Muscle of arm (tissue), 1 donor: ENCODE measurements at regions not wholly inside any gene's neighbourhood (a gene's known extent, or its start where the extent isn't known, plus 50 kb on each side); places are given as distances from the start of the nearest gene placed in this dataset.
"Not testable (repeated sequence)": the region's sequence is repeated elsewhere in the genome, so short reads cannot be mapped to it uniquely, and the experiment has no call there.

Experiments used
- DNase-seq: peaks from one replicate; pipeline ENCODE4 v3.0.0-alpha.2; 2013

DNA sequence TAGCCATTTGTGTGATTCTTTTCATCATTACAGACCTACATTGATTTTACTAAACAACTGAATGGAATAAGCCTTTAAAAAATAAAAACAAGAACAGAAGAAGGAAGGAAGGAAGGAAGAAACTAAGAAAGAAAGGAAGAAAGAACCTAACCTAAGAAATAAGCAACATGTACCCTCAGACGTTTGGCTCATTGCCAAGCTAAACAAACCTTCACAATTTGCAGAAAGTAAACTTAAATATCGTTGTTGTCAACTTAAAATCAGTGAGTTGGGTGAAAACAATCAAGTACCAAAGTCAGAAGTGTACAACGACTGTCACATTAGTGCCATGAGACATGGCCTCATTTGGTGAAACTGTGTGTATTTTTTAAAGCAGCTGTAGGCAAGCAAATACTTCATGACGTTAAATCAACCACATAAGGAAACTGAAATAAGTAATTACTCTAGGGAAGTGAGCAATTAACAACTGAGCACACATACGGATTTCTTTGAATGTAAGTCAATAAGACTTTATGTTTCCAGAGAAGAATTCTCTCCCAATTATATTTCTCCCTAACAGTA, 313.1 kb upstream of the TMPRSS15 start:
- no peak for DNase-seq

DNA sequence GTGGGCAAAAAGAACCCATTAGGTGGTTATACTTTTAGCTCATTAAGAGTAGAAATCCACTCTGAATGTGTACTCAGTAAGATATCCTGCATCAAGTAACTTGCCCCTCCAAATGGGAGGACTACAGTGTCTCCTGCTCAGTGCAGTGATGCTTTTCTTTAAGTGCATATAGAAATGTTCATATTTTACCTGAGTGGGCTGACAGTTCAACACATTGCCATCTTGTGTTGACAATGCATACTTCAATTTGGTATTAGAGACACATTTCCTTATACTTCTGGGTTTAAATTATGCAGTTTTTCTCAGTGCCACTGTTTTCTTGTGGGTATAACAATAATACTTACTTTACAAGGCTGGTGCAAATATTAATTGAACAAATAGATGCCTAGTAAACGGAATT, 318.6 kb upstream of the TMPRSS15 start:
- no peak for DNase-seq

DNA sequence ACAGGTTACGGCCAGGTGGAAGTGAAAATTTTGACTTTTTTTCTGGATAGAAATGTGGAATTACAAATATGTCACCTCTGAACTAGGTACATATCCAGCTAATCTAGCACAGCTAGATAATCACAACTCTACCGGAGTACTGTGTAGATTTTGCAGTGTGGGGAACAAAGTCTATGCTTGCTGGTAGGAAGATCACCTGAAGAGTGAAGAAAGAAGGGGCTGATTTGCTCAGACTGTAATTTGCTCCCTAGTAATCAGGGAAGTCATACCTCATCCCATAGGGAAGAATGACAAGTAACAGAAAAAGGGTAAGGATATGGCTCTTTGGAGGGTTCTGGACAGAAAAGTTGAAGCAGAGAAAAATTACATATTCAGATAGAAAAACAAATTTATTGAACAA, 319.6 kb upstream of the TMPRSS15 start:
- DNase-seq = no peak

DNA sequence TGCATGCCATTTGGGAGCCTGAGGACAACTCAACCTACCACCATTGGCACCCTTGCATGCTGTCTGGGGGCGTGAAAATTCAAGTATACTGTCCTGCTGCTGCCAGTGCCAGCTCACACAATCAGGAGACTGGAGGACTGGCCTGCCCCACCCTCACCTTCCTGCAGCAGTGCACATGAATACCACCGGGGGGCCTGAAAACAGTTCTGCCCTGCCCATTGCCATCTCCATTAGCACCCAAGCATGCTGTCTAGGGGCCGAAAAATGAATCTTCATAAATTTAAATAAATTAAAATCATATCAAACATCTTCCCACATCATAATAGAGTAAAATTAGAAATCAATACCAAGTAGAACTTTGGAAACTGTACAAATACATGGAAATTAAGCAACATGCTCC, 322.1 kb upstream of the TMPRSS15 start:
- DNase-seq = no peak

DNA sequence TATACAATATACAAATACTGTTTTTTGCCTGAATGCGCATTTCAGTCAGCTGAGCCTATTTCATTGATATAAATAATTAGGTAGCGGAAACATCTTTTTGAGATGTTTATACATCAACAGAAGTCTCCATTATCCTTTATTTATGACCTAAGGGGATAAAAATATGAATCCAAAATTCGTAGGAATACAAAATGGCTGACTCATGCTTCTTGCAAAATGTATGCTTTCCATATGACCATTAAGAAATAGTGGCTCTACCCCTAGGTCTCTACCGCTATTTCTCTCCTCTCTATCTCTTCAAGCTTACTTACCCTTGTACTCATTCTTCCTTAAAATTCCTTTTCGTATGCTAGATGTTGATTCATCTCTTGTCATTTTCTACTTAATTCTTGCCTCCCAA, 338.4 kb upstream of the TMPRSS15 start:
- DNase-seq = no peak

DNA sequence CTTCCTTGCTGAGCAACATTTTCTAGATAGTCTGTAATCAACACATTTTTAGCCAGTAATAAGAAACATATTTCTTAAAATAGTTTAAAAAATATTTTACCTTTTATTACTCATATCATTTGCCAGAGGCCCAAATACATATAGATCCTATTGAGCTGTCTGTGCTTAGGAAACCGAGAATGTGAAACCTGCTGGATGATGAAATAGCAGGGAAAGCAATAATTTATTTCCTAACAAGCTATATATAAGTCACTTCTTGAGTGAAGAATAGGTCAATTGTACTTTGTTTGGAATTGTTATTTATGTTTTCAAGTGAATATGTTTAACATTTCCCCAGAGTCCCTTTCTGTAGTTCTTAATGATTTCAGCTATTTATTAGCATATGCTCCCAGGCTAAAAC, 339.9 kb upstream of the TMPRSS15 start:
- DNase-seq = peak; percentile 3

DNA sequence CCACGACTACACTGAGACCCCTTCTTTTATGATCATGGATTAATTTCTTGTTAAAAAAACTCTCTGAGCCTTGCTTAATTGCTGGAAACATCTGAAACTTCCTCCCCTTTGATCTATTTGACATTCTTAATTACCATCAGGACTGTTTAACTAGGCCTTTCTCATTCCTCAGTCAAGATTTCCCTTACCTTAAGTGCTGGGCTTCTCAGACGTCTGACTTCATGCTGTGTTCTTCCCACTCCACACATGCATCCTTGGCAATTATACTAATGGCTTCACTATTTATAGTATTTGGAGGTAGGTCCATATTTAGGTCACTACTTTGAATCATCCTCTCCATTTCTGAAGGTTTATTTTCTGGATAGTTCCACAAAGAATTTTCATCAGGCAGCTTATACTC, 341.3 kb upstream of the TMPRSS15 start:
- no peak for DNase-seq

DNA sequence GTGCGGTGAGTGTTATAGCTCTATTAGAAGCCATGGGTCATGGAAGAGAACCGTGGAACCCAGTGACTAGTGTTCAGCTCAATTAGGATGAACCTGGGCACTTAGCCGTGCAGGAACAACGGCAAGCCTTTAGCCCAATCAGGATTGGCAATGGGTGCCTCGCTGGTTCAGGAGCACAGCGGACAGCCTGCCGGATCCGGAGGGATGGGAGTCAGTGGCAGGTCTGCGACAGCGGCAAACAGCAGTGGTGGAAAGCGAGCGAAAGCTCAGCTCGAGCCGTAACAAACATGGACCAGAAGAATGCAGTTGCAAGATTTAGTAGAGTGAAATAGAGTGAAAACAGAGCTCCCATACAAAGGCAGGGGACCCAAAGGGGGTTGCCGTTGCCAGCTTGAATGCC, 349.3 kb upstream of the TMPRSS15 start:
- DNase-seq = not testable (repeated sequence)

DNA sequence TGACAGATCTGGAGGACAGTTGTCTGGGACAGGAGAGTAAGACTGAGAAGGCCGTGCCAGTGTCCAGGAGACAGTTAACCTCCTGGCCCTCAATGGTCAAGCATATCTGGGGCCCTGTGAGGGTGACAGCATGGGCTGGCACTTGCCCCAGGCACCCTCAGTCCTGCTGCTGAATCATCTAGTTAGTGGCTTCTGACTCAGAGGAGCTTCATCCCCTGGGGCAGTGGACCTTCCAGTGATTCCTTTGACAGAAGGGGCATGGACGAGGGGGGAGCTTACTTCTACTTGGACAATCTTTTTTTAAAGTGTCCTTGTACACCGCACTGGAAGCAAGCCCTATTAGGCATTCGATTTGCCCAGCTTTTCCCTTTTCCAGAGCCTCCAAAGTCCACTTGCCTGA, 352.7 kb upstream of the TMPRSS15 start:
- DNase-seq = not testable (repeated sequence)

DNA sequence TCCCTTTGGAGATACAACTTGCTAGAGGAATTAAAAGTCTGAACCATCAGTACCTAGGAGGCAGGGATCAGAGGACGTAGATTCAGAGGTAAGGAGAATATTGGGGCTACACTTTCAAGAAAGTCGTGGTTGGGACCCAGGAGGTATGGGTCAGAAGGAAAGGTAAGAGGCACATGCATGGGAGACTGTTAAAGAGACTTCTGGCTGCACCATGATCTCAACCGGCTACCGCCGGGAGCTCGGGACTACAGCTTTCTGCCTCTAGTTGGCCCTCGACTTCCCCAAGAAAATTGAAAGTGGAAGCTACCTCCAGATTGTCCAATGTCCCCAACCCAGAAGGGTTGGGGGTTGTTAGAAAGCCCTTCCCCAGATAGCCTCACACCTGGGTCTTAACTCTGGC, 355.7 kb upstream of the TMPRSS15 start:
- no peak for DNase-seq

DNA sequence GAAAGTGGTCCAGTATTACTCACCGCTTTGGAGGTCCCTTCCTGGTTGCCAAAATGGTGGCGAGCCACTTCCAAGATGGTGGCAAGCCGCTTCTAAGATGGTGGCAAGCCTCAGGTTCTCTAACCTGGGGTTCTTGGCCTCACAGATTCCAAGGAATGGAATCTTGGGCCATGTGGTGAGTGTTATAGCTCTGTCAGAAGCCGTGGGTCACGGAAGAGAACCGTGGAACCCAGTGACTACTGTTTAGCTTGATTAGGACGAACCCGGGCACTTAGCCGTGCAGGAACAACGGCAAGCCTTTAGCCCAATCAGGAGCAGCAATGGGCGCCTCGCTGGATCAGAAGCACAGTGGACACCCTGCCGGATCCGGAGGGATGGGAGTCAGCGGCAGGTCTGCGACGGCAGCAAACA, 356.2 kb upstream of the TMPRSS15 start:
- no peak for DNase-seq

DNA sequence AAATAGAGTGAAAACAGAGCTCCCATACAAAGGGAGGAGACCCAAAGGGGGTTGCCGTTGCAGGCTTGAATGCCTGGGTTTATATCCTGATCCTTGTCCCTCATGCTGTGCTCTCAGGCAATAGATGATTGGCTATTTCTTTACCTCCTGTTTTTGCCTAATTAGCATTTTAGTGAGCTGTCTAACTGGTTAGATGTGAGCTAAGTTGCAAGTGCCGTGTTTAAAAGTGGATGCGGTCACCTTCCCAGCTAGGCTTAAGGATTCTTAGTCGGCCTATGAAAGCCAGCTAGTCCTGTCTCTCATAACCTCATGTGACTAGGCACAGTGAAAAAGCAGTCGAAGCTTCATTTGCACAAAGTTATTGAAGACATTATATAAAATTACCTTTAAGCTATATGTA, 356.7 kb upstream of the TMPRSS15 start:
- DNase-seq = no peak

DNA sequence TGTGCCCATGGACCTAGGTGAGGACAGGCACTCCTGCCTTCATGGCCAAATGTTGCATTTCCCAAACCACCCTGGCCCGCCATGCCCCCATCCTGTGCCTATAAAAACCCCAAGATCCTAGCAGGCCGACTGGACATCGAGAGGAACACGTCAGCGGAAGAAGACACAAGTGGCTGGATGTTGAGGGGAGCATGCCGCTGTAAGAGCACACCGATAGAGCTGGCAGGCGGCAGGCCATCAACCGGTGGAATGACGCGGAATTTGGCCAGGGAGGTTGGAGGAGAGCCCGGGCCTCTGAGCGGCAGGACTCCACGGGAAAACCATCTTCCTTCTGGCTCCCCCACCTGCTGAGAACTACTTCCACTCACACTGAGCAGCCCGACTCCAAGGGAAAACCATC, 361.1 kb upstream of the TMPRSS15 start:
- no peak for DNase-seq

DNA sequence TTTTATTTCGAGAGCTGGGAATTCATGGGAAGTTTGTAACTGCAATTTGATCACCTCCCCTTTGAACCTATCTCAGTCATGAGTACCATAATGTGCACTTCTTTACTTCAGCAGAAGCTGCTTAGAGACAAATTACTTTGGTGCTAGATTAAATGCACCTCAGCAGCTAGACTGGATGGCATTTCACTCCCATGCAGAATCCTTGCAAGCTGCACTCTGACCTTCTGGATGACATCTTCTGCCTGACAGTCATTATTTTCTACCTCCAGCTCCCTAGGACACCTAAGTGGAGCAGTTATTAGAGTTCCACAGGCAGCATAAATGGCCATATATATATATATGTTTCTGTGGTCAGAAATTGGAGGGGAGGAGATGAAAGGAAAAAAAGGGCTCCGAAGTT, 366.0 kb upstream of the TMPRSS15 start:
- no peak for DNase-seq

DNA sequence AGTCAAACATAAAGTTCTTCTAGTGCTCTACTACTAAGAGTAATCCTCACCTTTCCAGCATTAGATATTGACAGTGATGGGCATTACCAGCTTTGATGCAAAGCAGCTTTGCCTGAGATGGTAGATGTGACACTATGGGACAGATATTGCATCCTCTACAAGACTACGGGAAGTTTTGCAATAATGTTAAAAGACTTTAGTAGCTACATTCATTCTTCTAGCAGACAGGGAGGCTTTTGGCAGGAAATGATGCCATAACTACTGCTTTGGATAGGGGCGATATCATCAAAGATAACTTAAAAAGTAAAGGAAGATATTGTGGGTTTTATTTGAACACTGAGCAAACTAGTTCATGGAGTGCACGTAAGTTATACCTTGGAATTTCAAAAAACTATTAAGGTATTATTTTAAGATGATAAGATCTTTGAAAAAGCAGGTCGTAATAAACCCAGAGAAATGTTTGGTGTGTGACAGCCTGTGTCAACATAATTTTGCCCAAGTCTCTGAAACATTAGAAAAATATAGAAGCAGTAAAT, 368.3 kb upstream of the TMPRSS15 start:
- no peak for DNase-seq

DNA sequence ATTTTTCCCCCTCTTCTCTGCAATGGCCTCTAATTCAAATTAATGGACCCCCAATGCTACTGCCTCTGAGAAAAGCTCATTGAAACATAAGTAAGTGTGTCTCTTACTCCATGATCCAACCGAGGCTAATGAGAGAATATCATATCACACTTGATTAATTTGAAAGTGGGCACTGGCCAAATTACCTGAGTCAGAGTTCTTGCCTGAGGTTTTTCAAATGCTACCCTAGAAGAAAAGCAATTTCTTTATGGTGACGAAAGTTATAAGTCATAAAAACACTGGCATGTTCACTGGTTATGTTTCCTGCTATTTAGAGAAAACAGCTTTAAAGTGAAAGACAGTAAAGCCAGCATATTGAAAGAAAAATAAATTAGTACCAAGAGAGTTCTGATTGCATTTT, 368.8 kb upstream of the TMPRSS15 start:
- DNase-seq = no peak

DNA sequence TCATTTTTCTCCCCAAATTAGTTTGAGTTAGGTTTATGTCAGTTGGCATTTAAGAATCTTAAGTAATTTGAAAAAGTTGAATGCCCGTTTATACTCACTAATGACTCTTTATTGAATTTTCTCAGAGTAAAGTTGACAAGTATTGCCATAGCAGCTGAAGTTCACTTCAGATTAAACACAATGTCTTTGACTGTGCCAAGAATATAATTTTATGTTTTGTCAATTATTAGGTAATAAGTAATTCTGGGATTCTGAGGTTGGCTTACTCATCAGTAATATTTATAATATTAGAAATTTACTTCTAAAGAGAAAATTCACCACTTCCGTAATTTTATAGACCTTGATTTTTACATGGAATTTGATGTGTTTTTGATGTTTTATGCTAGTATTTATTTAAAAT, 369.3 kb upstream of the TMPRSS15 start:
- DNase-seq = no peak

DNA sequence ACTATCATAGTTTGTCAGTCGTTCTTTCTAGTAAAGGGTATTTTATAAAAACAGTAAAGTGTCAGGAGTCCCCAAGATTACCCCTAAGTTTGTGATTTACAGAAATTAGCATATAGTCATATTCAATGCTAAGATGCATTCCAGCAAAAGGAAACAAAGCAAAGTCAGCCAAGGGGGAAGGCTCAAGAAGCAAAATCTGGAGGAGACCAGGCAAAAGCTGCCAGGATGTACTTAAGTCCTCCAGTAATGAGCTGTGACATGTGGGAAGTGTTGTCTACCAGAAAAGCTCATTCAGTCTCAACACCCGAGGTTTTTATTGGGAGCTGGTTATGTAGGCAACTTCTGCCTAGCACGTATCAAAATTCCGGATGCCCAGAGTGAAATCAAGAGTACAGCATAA, 373.4 kb upstream of the TMPRSS15 start:
- DNase-seq = peak; percentile 13

DNA sequence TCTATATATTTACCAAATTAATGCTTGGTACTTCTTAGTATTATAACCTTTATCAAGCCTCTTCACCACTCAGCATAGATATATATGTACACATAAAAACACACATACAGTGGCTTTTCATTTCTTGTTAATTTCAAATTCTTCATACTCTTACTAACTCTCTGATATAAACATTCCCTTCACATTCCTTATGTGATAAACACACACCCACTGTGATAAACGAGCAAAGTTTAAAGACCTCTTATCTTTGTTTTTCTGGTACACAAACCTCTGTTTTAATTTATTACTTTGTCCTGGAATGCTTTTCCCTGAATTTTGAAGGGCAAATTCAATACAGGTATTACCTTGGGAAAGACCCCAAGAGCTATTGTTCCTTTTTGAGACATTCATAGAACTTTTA, 379.1 kb upstream of the TMPRSS15 start:
- DNase-seq = no peak

DNA sequence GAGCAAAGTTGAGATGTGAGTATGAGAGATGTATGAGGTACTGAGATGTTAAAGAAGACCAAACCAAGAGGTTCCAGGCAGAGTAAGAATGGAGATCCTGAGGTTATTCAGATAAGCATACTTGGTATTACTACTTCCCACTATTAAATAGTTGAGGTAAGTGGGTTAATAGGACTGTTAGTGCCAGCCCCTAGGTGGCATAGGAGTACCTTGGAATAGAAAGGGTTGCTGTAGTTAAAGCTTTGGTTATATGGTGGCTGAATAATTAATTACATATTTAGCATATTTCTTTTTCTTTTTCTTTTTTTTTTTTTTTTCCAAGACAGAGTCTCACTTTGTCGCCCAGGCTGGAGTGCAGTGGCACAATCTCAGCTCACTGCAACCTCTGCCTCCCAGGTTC, 397.9 kb upstream of the TMPRSS15 start:
- DNase-seq = no peak

DNA sequence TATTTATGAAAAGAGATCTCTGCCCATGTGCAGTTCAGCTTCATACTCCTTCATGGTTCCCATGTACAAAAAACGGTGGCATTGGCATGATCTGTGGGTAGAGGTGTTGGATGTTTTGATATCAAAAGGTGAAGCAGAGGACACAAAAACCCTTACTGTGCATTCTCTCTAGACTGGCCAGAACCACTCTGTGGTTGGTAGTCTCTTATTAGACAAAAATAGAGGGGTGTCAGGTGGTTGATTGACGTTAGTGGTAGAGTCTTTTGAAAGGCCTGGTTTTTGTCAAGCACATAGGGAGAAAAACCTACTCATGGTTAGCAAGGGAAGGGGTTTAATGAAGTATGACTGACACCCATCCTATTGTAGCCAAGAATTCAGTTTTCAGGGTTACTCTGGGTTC, 400.0 kb upstream of the TMPRSS15 start:
- DNase-seq = no peak

DNA sequence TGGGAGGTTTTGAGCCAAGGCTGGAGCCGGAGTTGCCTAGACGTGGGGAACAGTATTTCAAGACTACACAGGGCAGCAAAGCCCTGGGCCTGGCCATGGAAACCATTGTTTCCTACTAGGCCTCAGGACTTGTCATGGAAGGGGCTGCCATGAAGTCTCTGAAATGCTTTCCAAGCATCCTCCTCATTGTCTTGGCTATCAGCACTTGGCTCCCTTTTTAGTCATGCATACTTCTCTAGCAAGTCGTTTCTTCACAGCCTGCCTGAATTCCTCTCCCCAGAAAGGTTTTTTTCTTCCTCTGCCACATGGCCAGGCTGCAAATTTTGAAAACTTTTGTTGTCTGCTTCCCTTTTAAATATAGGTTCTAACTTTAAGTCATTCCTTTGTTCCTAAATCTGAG, 406.6 kb upstream of the TMPRSS15 start:
- no peak for DNase-seq

DNA sequence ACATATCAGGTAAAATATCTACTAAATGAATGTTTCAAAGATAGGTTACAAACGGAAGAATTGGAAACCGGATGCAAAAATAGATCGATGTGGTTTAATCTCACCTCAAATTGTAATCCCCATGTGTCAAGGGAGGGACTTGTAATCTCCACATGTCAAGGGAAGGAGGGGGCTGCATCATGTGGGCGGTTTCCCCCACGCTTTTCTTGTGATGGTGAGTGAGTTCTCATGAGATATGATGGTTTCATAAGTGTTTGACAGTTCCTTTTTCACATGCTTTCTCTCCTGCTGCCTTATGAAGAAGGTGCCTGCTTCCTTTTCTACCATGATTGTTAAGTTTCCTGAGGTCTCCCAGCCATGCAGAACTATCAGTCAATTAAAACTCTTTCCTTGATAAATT, 408.7 kb upstream of the TMPRSS15 start:
- no peak for DNase-seq

DNA sequence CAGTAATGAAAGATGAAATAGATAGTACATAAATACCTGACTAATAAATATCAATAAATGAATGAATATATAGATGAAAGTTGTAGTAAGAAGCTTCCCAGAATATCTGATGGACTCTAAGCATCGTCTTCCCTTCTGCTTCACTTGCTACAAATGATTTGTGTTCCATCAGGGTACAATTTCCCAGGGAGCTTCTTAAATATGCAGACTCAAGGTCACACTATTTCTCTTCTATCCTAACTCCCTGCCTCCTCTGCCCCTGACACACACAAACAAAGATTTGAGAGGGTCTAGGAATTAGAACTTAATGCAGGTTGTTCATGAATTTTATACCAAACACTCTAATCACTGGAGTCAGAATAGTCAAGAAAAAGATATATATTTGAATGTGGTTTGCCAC, 415.9 kb upstream of the TMPRSS15 start:
- DNase-seq = no peak

DNA sequence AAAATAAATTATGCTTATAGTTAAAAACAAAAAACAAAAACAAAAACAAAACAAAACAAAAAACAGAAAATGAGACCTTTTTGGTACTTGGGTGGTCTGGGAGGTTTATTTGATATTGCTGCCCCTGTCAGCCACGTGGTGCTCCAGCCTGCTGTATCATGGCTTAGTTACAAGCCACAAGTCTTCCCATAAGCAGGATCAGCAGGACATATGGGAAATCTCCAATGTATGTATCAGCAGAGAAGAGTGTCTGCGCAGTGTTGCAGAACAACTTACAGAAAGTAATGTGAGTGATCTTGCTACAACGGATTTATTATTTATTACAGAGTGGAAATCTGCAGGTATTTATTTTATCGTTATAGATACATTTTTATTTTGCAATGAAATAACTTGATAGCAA, 423.0 kb upstream of the TMPRSS15 start:
- DNase-seq = no peak
